Retinal pigment epithelial cell (primary cell): ENCODE measurements at regions not wholly inside any gene's neighbourhood (a gene's known extent, or its start where the extent isn't known, plus 50 kb on each side); places are given as distances from the start of the nearest gene placed in this dataset.

Experiments
- DNase-seq: peaks from one replicate; pipeline ENCODE4 v3.0.0-alpha.2; 2010; ENCODE audit warnings: low read depth
- H3K4me3 ChIP-seq: 2 replicates; pipeline ENCODE4 v1.5.1; 2011; ENCODE audit warnings: mild to moderate bottlenecking, low read length, control low read depth, moderate library complexity
- CTCF ChIP-seq: conservative IDR thresholded peaks from 2 replicates; pipeline ENCODE4 v1.5.1; 2011; ENCODE audit warnings: low read depth, low read length, control low read depth, inconsistent platforms

- H3K4me3 ChIP-seq, result no peak overlapping the region
- no peak for DNase-seq
Observed at GRCh38 chr2:150319658-150320555, 167.6 kb downstream of the RND3 start.

GRCh38 chr2:150319085-150319484 is 168.4 kb downstream of the RND3 start:
- no peak overlapping the region for H3K4me3 ChIP-seq
- no peak for TF ChIP-seq CTCF

More at GRCh38 chr2:150319658-150320555, 167.6 kb downstream of the RND3 start:
- TF ChIP-seq CTCF, result no peak

GRCh38 chr2:150312271-150312670 is 175.2 kb downstream of the RND3 start:
- no peak for DNase-seq
- H3K4me3 ChIP-seq, result no peak overlapping the region
- TF ChIP-seq CTCF, result no peak

More at GRCh38 chr2:150319085-150319484, 168.4 kb downstream of the RND3 start:
- DNase-seq, result no peak

GRCh38 chr2:150309311-150310080 is 178.0 kb downstream of the RND3 start:
- TF ChIP-seq CTCF, result no peak
- DNase-seq, result no peak
- no peak overlapping the region for H3K4me3 ChIP-seq

GRCh38 chr2:150307258-150307657 is 180.2 kb downstream of the RND3 start:
- no peak overlapping the region for H3K4me3 ChIP-seq
- no peak for TF ChIP-seq CTCF
- no peak for DNase-seq

- no peak for DNase-seq
- H3K4me3 ChIP-seq, result no peak overlapping the region
- no peak for TF ChIP-seq CTCF
Observed at GRCh38 chr2:150303281-150303680, 184.2 kb downstream of the RND3 start.
